NCI-H748 (cell line): ENCODE measurements at regions not wholly inside any gene's neighbourhood (a gene's known extent, or its start where the extent isn't known, plus 50 kb on each side); places are given as distances from the start of the nearest gene placed in this dataset.
"Not testable (repeated sequence)": the region's sequence is repeated elsewhere in the genome, so short reads cannot be mapped to it uniquely, and the experiment has no call there.

Experiments used
- DNase-seq: peaks from one replicate; lab custom pipeline; 2025; ENCODE audit not compliant: unreplicated experiment; lab: John Stamatoyannopoulos, UW

DNA sequence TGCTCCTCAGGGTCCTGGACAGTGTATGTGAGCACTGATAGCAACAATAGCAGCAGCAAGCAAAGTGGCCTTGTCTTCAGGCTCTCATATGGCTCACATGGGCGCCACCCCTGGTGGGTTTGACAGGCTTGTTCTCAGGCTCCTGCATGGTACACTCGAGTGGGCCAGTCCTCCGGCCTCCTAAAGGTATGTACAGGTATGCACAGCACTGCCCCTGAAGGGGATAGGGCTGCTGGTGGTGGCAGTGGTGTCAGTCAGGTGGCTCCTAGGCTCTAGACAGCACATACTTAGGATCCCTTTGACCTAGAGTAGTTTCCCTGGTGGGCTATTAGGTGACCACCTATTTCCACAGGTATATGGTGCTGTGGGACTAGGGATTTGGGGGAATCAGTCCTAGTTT is 79.8 kb downstream of the LGALS9B start:
- DNase-seq = not testable (repeated sequence)

DNA sequence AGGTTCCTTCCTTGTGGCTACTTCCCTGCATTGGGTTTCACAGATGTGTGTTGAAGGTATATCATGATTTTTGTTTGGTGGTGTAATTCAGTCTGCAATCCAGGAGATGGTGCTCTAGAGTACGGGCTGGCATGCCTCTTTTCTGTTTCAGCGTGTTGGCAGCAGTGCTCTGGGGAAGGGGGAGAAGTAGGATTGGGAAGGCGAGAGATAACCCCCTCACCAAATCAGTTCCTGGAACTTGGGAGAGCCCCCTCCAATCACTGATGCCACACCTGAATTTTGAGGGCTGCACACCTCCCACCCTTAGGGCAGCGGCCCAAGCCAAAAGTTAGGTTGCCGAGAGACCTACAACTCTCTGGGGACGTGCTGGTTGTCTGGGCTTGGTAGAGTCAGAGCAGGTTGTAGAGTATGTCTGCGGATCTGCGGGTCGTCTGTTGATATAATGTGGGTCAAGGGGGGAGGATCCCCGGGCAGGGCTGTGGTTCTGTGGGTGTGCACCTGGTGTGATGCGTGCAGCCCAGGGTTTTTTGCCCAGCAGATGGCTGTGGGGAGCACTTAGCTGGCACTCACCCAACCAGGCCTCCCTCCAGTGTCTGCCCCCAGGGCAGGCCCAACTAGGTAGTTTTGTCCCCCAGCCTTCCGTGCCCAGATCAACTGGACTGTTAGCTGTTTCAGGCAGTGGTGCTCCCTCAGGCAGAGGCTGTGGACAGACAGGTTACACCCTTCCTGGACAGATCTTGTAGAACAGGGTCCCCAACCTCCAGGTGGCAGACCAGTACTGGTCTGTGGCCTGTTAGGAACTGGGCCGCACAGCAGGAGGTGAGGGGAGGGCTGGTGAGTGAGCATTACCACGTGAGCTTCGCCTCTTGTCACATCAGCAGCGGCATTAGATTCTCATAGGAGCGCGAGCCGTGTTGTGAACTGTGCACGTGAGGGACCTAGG is 85.7 kb downstream of the LGALS9B start:
- peak; percentile 71 for DNase-seq

DNA sequence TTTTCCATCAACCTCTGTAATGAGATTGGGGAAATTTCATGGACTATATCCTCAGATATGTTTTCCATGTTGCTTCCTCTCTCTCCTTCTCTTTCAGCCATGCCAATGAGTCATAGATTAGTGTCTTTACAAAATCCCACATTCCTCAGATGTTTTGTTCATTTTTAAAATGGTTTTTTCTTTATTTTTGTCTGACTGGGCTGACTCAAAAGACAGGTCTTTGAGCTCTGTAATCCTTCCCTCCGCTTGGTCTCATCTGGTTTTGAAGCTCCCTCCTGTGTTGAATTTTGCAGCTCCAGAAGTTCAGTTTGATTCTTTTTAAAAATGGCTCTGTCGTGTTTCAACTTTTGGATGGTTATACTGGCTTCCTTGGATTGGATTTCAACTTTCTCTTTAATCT is 86.7 kb downstream of the LGALS9B start:
- not testable (repeated sequence) for DNase-seq

DNA sequence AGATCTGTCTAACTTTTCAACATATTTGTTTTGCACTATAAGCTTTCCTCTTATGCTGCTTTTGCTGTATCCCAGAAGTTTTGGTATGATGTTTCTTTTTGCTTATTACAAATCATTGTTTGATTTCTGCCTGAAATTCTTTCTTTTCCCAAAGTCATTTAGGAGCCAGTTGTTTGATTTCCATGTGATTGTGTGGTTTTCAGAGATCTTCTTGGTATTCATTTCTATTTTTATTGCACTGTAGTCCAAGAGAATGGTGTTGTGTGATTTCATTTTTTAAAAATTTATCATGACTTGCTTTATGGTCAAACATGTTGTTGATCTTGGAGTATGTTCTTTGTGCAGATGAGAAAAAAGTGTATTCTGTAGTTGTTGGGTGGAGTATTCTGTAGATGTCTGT is 88.1 kb downstream of the LGALS9B start:
- not testable (repeated sequence) for DNase-seq

DNA sequence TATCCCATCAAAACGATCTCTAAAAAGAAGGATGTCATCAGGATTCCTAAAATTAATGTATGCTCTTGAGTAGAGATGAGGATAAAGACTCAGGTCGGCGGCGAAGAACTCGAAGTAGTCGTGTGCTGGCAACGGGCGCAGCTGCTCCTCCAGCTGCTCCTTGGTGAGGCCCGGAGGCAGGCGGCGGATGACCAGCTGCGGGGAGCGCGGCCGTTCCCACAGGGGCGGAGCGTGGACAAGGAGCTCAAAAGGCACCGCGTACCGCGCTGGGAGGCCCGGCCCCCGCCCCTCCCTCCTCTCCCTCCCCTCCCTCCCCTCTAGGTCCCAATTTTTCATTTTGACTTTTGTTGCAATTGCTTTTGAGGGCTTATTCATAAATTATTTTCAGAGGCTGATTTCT is 90.7 kb downstream of the LGALS9B start:
- DNase-seq = peak; percentile 61

DNA sequence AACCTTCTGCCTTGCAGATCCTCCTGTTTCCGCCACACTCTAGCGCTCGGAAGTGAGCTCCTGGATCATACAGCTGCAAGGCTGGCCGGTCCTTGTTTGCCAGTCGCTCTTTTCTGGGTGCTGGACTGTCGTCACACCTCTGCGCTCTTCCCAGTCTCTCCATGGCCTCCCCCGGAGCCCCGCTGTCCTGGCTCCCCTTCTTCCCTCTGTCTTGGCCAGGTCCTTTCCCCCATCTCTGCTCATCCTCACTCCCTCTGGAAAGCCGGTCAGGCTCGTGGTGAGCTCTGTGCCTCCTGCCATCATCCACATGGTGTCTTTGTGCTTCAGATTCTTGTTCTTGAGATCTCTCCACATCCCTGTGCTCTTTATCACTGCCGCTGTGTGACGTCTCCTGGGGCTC is 91.6 kb downstream of the LGALS9B start:
- not testable (repeated sequence) for DNase-seq
